ENCODE measurements at regions not wholly inside any gene's neighbourhood (a gene's known extent, or its start where the extent isn't known, plus 50 kb on each side); places are given as distances from the start of the nearest gene placed in this dataset.

GRCh38 chr3:144931590-144931989 is 960.0 kb downstream of the DIPK2A start:
- H3K36me3 Mint-ChIP-seq (ENCODE audit: low read depth), result no peaks in the 10 kb centered on the region
- intact Hi-C loops (cut with micrococcal nuclease), result no loop called here
- CTCF ChIA-PET, result no interaction called here
- POLR2A ChIA-PET, result no interaction called here
- no peak for ATAC-seq (ENCODE audit: low read depth)
- TF ChIP-seq CTCF (IDR thresholded peaks at IDR 0.05), result no peak
- H3K9me3 Mint-ChIP-seq, result peaks cover 4% of the 10 kb centered on the region
- H3K27me3 Mint-ChIP-seq, result no peaks in the 10 kb centered on the region
- DNase-seq, result no peak
- H3K27ac Mint-ChIP-seq, result no peak overlapping the region
- no peak overlapping the region for H3K4me3 Mint-ChIP-seq
- no peaks in the 10 kb centered on the region for H3K4me1 Mint-ChIP-seq

GRCh38 chr3:144942093-144942837 is 970.6 kb downstream of the DIPK2A start:
- intact Hi-C loops (cut with micrococcal nuclease), result no loop called here
- Mint-ChIP-seq H3K4me3 (no peak overlapping the region), H3K36me3 (ENCODE audit: low read depth) (no peaks in the 10 kb centered on the region), H3K9me3 (peaks cover 8% of the 10 kb centered on the region), H3K27me3 (no peaks in the 10 kb centered on the region), H3K4me1 (no peaks in the 10 kb centered on the region), H3K27ac (no peak overlapping the region)
- DNase-seq, result no peak
- TF ChIP-seq CTCF (IDR thresholded peaks at IDR 0.05), result no peak
- POLR2A ChIA-PET, result no interaction called here
- ATAC-seq (ENCODE audit: low read depth), result no peak
- CTCF ChIA-PET, result no interaction called here

GRCh38 chr3:144942838-144943197 is 971.2 kb downstream of the DIPK2A start:
- TF ChIP-seq CTCF (IDR thresholded peaks at IDR 0.05), result no peak
- intact Hi-C loops (cut with micrococcal nuclease), result no loop called here
- no peaks in the 10 kb centered on the region for H3K27me3 Mint-ChIP-seq
- H3K27ac Mint-ChIP-seq, result no peak overlapping the region
- DNase-seq (no peak), ATAC-seq (ENCODE audit: low read depth) (no peak)
- ChIA-PET CTCF (no interaction called here), POLR2A (no interaction called here)
- H3K36me3 Mint-ChIP-seq (ENCODE audit: low read depth), result no peaks in the 10 kb centered on the region
- no peaks in the 10 kb centered on the region for H3K4me1 Mint-ChIP-seq
- no peak overlapping the region for H3K4me3 Mint-ChIP-seq
- peaks cover 8% of the 10 kb centered on the region for H3K9me3 Mint-ChIP-seq

GRCh38 chr3:144947895-144948294 is 976.3 kb downstream of the DIPK2A start:
- Mint-ChIP-seq H3K27me3 (no peaks in the 10 kb centered on the region), H3K4me3 (no peak overlapping the region), H3K36me3 (ENCODE audit: low read depth) (no peaks in the 10 kb centered on the region), H3K27ac (no peak overlapping the region), H3K9me3 (peaks cover 7% of the 10 kb centered on the region), H3K4me1 (no peaks in the 10 kb centered on the region)
- DNase-seq, result no peak
- ATAC-seq (ENCODE audit: low read depth), result no peak
- ChIA-PET POLR2A (no interaction called here), CTCF (no interaction called here)
- TF ChIP-seq CTCF (IDR thresholded peaks at IDR 0.05), result no peak
- intact Hi-C loops (cut with micrococcal nuclease), result no loop called here

GRCh38 chr3:144948711-144949110 is 977.1 kb downstream of the DIPK2A start:
- POLR2A ChIA-PET, result no interaction called here
- CTCF ChIA-PET, result no interaction called here
- DNase-seq (no peak), ATAC-seq (ENCODE audit: low read depth) (no peak)
- intact Hi-C loops (cut with micrococcal nuclease), result no loop called here
- Mint-ChIP-seq H3K4me1 (no peaks in the 10 kb centered on the region), H3K4me3 (no peak overlapping the region), H3K9me3 (peaks cover 9% of the 10 kb centered on the region), H3K27me3 (no peaks in the 10 kb centered on the region), H3K36me3 (ENCODE audit: low read depth) (no peaks in the 10 kb centered on the region), H3K27ac (no peak overlapping the region)
- no peak for TF ChIP-seq CTCF (IDR thresholded peaks at IDR 0.05)

Measured in activated B cell treated with CpG ODN at 0.5 μM for 24 hours (primary cell).